KMS-11 (cell line): ENCODE measurements at regions not wholly inside any gene's neighbourhood (a gene's known extent, or its start where the extent isn't known, plus 50 kb on each side); places are given as distances from the start of the nearest gene placed in this dataset.

ENCODE experiments used
- H2AFZ ChIP-seq: fragments of 200-600 bp; sonication (generic); 2 replicates; pipeline ENCODE4 v1.6.1; 2016; ENCODE audit warnings: antibody characterized with exemption, mixed run types, low read depth
- H3K27ac ChIP-seq: fragments of 200-600 bp; sonication (generic); 2 replicates; pipeline ENCODE4 v1.6.1; 2016; ENCODE audit warnings: mild to moderate bottlenecking, mixed run types
- H3K27me3 ChIP-seq: fragments of 200-600 bp; sonication (generic); 2 replicates; pipeline ENCODE4 v1.6.1; 2017; ENCODE audit warnings: mild to moderate bottlenecking, low read depth, mixed run types, moderate library complexity; ENCODE audit not compliant: insufficient read depth
- H3K36me3 ChIP-seq: fragments of 200-600 bp; sonication (generic); 2 replicates; pipeline ENCODE4 v1.6.1; 2017; ENCODE audit warnings: mild to moderate bottlenecking, mixed run types; ENCODE audit not compliant: insufficient read depth
- H3K4me1 ChIP-seq: fragments of 200-600 bp; sonication (generic); 2 replicates; pipeline ENCODE4 v1.6.1; 2016; ENCODE audit warnings: mild to moderate bottlenecking, low read depth, mixed run types; ENCODE audit not compliant: poor library complexity, severe bottlenecking
- H3K4me2 ChIP-seq: fragments of 200-600 bp; sonication (generic); 2 replicates; pipeline ENCODE4 v1.7.0; 2016; ENCODE audit warnings: mild to moderate bottlenecking, mixed run types
- H3K4me3 ChIP-seq: fragments of 200-600 bp; sonication (generic); IDR thresholded peaks from 2 replicates; pipeline ENCODE4 v1.6.1; 2017; ENCODE audit warnings: low read depth, low read length, mixed read lengths; ENCODE audit not compliant: insufficient read depth
- H3K79me2 ChIP-seq: fragments of 200-600 bp; sonication (generic); 2 replicates; pipeline ENCODE4 v1.6.1; 2016; ENCODE audit warnings: low read depth, mixed run types; ENCODE audit not compliant: insufficient read depth
- H3K9ac ChIP-seq: fragments of 200-600 bp; sonication (generic); 2 replicates; pipeline ENCODE4 v1.6.1; 2016; ENCODE audit warnings: mild to moderate bottlenecking, mixed run types
- H4K20me1 ChIP-seq: fragments of 200-600 bp; sonication (generic); 2 replicates; pipeline ENCODE4 v1.6.1; 2016; ENCODE audit warnings: mild to moderate bottlenecking, mixed run types; ENCODE audit not compliant: insufficient read depth
- TF ChIP-seq, protein P1 (sequence below): fragments of 200-600 bp; sonication (generic); conservative IDR thresholded peaks from 2 replicates; pipeline ENCODE4 v1.6.1; 2017; ENCODE audit warnings: low read depth, mild to moderate bottlenecking, antibody characterized with exemption, low read length, moderate library complexity, mixed read lengths

- H3K27ac ChIP-seq: no peak overlapping the region
- H3K79me2 ChIP-seq: no peaks in the 10 kb centered on the region
- no peaks in the 10 kb centered on the region for H3K27me3 ChIP-seq
- no peaks in the 10 kb centered on the region for H3K36me3 ChIP-seq
- H2AFZ ChIP-seq: no peak overlapping the region
- H4K20me1 ChIP-seq: no peaks in the 10 kb centered on the region
- no peak overlapping the region for H3K9ac ChIP-seq
- no peaks in the 10 kb centered on the region for H3K4me1 ChIP-seq
- TF ChIP-seq, protein P1, sequence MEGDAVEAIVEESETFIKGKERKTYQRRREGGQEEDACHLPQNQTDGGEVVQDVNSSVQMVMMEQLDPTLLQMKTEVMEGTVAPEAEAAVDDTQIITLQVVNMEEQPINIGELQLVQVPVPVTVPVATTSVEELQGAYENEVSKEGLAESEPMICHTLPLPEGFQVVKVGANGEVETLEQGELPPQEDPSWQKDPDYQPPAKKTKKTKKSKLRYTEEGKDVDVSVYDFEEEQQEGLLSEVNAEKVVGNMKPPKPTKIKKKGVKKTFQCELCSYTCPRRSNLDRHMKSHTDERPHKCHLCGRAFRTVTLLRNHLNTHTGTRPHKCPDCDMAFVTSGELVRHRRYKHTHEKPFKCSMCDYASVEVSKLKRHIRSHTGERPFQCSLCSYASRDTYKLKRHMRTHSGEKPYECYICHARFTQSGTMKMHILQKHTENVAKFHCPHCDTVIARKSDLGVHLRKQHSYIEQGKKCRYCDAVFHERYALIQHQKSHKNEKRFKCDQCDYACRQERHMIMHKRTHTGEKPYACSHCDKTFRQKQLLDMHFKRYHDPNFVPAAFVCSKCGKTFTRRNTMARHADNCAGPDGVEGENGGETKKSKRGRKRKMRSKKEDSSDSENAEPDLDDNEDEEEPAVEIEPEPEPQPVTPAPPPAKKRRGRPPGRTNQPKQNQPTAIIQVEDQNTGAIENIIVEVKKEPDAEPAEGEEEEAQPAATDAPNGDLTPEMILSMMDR: no peak
- no peak overlapping the region for H3K4me3 ChIP-seq
- H3K4me2 ChIP-seq: no peak overlapping the region
These were observed 475.1 kb downstream of the NAV3 start for GRCh38 chr12:78305808-78306207.

- Histone ChIP-seq H3K27ac (no peak overlapping the region), H3K27me3 (no peaks in the 10 kb centered on the region)
These were observed 475.5 kb downstream of the NAV3 start for GRCh38 chr12:78306236-78306635.

GRCh38 chr12:78308701-78309100, 478.0 kb downstream of the NAV3 start:
- Histone ChIP-seq H3K27ac (no peak overlapping the region), H3K36me3 (no peaks in the 10 kb centered on the region), H4K20me1 (no peaks in the 10 kb centered on the region), H3K27me3 (no peaks in the 10 kb centered on the region), H3K4me2 (no peak overlapping the region), H2AFZ (no peak overlapping the region), H3K4me1 (no peaks in the 10 kb centered on the region), H3K9ac (no peak overlapping the region), H3K79me2 (no peaks in the 10 kb centered on the region), H3K4me3 (no peak overlapping the region)
- TF ChIP-seq, protein P1: no peak

More at GRCh38 chr12:78306236-78306635, 475.5 kb downstream of the NAV3 start:
- Histone ChIP-seq H3K9ac (no peak overlapping the region), H3K4me3 (no peak overlapping the region), H3K4me2 (no peak overlapping the region), H4K20me1 (no peaks in the 10 kb centered on the region), H3K4me1 (no peaks in the 10 kb centered on the region), H2AFZ (no peak overlapping the region), H3K36me3 (no peaks in the 10 kb centered on the region), H3K79me2 (no peaks in the 10 kb centered on the region)
- TF ChIP-seq, protein P1: no peak

DNA sequence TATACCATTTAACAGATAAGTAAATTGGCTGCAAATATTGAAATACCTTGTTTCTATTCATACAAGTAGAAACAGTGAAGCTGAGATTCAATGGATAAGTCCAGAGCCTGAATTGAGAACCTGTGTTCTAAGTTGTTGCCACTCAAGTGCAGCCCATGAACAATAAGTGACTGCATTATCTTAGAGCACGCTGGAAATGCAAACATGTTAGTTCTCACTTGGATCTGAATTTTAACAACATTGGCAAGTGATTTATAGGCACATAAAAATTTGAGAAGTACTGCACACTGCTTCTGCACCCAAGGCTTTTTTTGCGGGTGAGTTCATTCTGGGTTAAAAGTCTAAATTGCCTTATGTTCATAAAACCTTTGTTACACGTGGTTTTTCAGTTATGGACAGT, 484.3 kb downstream of the NAV3 start:
- Histone ChIP-seq H4K20me1 (no peaks in the 10 kb centered on the region), H3K27ac (no peak overlapping the region), H3K4me2 (no peak overlapping the region), H3K9ac (no peak overlapping the region), H3K4me3 (no peak overlapping the region), H3K36me3 (no peaks in the 10 kb centered on the region), H3K4me1 (no peaks in the 10 kb centered on the region), H3K27me3 (no peaks in the 10 kb centered on the region), H2AFZ (no peak overlapping the region), H3K79me2 (no peaks in the 10 kb centered on the region)
- TF ChIP-seq, protein P1: no peak
